ENCODE measurements at regions not wholly inside any gene's neighbourhood (a gene's known extent, or its start where the extent isn't known, plus 50 kb on each side); places are given as distances from the start of the nearest gene placed in this dataset.

DNA sequence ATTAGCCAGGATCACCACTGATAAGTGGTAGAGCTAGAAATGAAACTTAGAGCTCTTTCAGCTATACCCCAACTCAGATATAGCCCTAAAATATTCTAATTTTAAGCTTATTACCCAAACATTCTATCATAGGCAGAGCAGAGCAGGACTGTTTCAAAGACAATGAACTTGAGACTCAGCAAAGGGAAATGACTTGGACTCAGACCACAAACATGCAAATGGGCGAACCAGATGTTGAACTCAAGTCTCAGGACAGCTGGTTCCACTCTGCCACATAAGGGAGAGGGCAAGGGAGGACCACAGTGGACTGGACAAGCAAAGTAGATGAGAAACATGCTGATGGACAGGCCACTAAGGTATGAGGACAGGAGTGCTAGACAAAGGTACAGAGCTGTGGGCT, 315.3 kb downstream of the OMA1 start:
- no peak overlapping the region for H3K4me3 ChIP-seq (ENCODE audit: low read depth in 1 of 3, low read length in 3 of 3)
- TF ChIP-seq SP1 (IDR thresholded peaks at IDR 0.05) (no peak), HNF4G (IDR thresholded peaks at IDR 0.05) (no peak), FOXA1 (IDR thresholded peaks at IDR 0.05) (no peak), EGR1 (IDR thresholded peaks at IDR 0.05; ENCODE audit: low read depth in 2 of 2) (no peak), HNF4A (conservative IDR thresholded peaks at IDR 0.05) (no peak), TAF1 (conservative IDR thresholded peaks at IDR 0.05) (no peak), RXRA (IDR thresholded peaks at IDR 0.05) (no peak)
- TF ChIP-seq, protein P1, sequence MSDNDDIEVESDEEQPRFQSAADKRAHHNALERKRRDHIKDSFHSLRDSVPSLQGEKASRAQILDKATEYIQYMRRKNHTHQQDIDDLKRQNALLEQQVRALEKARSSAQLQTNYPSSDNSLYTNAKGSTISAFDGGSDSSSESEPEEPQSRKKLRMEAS (IDR thresholded peaks at IDR 0.05): no peak
- TF ChIP-seq, protein P2, sequence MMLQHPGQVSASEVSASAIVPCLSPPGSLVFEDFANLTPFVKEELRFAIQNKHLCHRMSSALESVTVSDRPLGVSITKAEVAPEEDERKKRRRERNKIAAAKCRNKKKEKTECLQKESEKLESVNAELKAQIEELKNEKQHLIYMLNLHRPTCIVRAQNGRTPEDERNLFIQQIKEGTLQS (IDR thresholded peaks at IDR 0.05): no peak
- TF ChIP-seq, protein P3, sequence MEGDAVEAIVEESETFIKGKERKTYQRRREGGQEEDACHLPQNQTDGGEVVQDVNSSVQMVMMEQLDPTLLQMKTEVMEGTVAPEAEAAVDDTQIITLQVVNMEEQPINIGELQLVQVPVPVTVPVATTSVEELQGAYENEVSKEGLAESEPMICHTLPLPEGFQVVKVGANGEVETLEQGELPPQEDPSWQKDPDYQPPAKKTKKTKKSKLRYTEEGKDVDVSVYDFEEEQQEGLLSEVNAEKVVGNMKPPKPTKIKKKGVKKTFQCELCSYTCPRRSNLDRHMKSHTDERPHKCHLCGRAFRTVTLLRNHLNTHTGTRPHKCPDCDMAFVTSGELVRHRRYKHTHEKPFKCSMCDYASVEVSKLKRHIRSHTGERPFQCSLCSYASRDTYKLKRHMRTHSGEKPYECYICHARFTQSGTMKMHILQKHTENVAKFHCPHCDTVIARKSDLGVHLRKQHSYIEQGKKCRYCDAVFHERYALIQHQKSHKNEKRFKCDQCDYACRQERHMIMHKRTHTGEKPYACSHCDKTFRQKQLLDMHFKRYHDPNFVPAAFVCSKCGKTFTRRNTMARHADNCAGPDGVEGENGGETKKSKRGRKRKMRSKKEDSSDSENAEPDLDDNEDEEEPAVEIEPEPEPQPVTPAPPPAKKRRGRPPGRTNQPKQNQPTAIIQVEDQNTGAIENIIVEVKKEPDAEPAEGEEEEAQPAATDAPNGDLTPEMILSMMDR (IDR thresholded peaks at IDR 0.05; ENCODE audit: low read depth, low read length, missing input control): no peak
- TF ChIP-seq, protein P4, sequence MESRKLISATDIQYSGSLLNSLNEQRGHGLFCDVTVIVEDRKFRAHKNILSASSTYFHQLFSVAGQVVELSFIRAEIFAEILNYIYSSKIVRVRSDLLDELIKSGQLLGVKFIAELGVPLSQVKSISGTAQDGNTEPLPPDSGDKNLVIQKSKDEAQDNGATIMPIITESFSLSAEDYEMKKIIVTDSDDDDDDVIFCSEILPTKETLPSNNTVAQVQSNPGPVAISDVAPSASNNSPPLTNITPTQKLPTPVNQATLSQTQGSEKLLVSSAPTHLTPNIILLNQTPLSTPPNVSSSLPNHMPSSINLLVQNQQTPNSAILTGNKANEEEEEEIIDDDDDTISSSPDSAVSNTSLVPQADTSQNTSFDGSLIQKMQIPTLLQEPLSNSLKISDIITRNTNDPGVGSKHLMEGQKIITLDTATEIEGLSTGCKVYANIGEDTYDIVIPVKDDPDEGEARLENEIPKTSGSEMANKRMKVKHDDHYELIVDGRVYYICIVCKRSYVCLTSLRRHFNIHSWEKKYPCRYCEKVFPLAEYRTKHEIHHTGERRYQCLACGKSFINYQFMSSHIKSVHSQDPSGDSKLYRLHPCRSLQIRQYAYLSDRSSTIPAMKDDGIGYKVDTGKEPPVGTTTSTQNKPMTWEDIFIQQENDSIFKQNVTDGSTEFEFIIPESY (IDR thresholded peaks at IDR 0.05): no peak
- no peaks in the 10 kb centered on the region for H3K36me3 ChIP-seq (ENCODE audit: control insufficient read depth in 4 of 4, insufficient read depth in 3 of 4, low read depth in 1 of 4, low read length in 3 of 4)
- WGBS: 86% methylated on average over 1 of the region's 1 CpG
- no peaks in the 10 kb centered on the region for H3K4me1 ChIP-seq (ENCODE audit: control insufficient read depth in 4 of 4, insufficient read depth in 4 of 4, low read length in 3 of 4)
- no peak overlapping the region for H3K27ac ChIP-seq (ENCODE audit: low read depth in 1 of 2, low read length in 2 of 2)
- DNase-seq (ENCODE audit: low spot score): no peak
- no peak overlapping the region for H3K9ac ChIP-seq (ENCODE audit: low read depth in 1 of 2, low read length in 2 of 2)
- H3K9me3 ChIP-seq (ENCODE audit: control insufficient read depth in 4 of 4, low read length in 3 of 4): no peaks in the 10 kb centered on the region
- H3K27me3 ChIP-seq (ENCODE audit: control insufficient read depth in 4 of 4, insufficient read depth in 4 of 4, low read length in 3 of 4): no peaks in the 10 kb centered on the region

DNA sequence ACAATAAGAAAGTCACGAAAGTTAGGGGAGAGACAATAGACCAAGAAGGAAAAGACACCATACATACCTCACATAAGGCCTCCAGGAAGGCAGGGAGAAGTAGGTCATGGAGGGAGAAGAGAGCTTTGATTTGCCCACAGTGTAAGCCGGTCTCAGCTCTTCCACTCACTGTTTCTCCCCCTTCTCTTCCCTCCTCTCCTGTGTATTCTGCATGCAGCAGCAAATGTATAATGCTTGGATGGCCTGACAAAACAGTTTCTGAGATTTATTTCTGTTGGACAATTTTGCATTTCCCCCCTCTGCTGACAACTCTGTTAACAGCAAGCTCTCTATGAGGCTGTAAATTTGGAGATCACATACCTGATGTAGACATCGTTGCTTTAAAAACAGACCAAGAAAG, 318.9 kb downstream of the OMA1 start:
- Histone ChIP-seq H3K9ac (ENCODE audit: low read depth in 1 of 2, low read length in 2 of 2) (no peak overlapping the region), H3K9me3 (ENCODE audit: control insufficient read depth in 4 of 4, low read length in 3 of 4) (no peaks in the 10 kb centered on the region), H3K36me3 (ENCODE audit: control insufficient read depth in 4 of 4, insufficient read depth in 3 of 4, low read depth in 1 of 4, low read length in 3 of 4) (no peaks in the 10 kb centered on the region), H3K27me3 (ENCODE audit: control insufficient read depth in 4 of 4, insufficient read depth in 4 of 4, low read length in 3 of 4) (no peaks in the 10 kb centered on the region), H3K4me1 (ENCODE audit: control insufficient read depth in 4 of 4, insufficient read depth in 4 of 4, low read length in 3 of 4) (no peaks in the 10 kb centered on the region), H3K27ac (ENCODE audit: low read depth in 1 of 2, low read length in 2 of 2) (no peak overlapping the region), H3K4me3 (ENCODE audit: low read depth in 1 of 3, low read length in 3 of 3) (no peak overlapping the region)
- TF ChIP-seq JUND (IDR thresholded peaks at IDR 0.05) (no peak), NR2F2 (IDR thresholded peaks at IDR 0.05) (no peak), TAF1 (conservative IDR thresholded peaks at IDR 0.05) (no peak), RAD21 (IDR thresholded peaks at IDR 0.05) (no peak), SP1 (IDR thresholded peaks at IDR 0.05) (no peak), EGR1 (IDR thresholded peaks at IDR 0.05; ENCODE audit: low read depth in 2 of 2) (no peak), GABPA (IDR thresholded peaks at IDR 0.05 in 1 of 2, conservative IDR thresholded peaks at IDR 0.05 in 1 of 2) (no peak), FOXA1 (IDR thresholded peaks at IDR 0.05) (no peak), HNF4G (IDR thresholded peaks at IDR 0.05) (no peak), RXRA (IDR thresholded peaks at IDR 0.05) (no peak), HNF4A (conservative IDR thresholded peaks at IDR 0.05) (no peak), FOXA2 (IDR thresholded peaks at IDR 0.05) (no peak), YY1 (IDR thresholded peaks at IDR 0.05) (no peak)
- TF ChIP-seq, protein P4 (IDR thresholded peaks at IDR 0.05): no peak
- TF ChIP-seq, protein P1 (IDR thresholded peaks at IDR 0.05): no peak
- TF ChIP-seq, protein P2 (IDR thresholded peaks at IDR 0.05): no peak
- TF ChIP-seq, protein P5, sequence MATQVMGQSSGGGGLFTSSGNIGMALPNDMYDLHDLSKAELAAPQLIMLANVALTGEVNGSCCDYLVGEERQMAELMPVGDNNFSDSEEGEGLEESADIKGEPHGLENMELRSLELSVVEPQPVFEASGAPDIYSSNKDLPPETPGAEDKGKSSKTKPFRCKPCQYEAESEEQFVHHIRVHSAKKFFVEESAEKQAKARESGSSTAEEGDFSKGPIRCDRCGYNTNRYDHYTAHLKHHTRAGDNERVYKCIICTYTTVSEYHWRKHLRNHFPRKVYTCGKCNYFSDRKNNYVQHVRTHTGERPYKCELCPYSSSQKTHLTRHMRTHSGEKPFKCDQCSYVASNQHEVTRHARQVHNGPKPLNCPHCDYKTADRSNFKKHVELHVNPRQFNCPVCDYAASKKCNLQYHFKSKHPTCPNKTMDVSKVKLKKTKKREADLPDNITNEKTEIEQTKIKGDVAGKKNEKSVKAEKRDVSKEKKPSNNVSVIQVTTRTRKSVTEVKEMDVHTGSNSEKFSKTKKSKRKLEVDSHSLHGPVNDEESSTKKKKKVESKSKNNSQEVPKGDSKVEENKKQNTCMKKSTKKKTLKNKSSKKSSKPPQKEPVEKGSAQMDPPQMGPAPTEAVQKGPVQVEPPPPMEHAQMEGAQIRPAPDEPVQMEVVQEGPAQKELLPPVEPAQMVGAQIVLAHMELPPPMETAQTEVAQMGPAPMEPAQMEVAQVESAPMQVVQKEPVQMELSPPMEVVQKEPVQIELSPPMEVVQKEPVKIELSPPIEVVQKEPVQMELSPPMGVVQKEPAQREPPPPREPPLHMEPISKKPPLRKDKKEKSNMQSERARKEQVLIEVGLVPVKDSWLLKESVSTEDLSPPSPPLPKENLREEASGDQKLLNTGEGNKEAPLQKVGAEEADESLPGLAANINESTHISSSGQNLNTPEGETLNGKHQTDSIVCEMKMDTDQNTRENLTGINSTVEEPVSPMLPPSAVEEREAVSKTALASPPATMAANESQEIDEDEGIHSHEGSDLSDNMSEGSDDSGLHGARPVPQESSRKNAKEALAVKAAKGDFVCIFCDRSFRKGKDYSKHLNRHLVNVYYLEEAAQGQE (IDR thresholded peaks at IDR 0.05): no peak
- TF ChIP-seq, protein P3 (IDR thresholded peaks at IDR 0.05; ENCODE audit: low read depth, low read length, missing input control): no peak
- WGBS: 84% methylated on average over 3 of the region's 3 CpGs
- DNase-seq (ENCODE audit: low spot score): no peak

Measured in liver (tissue), 8 donors.